IMR-90 (cell line): ENCODE measurements at regions not wholly inside any gene's neighbourhood (a gene's known extent, or its start where the extent isn't known, plus 50 kb on each side); places are given as distances from the start of the nearest gene placed in this dataset.

Experiments
- ATAC-seq: fragments of 200-7000 bp; cut with Tn5 transposase; 2 replicates; pipeline ENCODE4 v1.9.1; 2020; ENCODE audit warnings: low read depth, mild to moderate bottlenecking, moderate library complexity
- BruUV-seq: library from RNA; stranded (reverse); fragments of 400-500 nt; replicated peaks from 2 replicates; lab custom pipeline; 2021; lab: Mats Ljungman, UMichigan
- CTCF ChIA-PET: fragments of 300-600 bp; formaldehyde crosslinking; extraction: SDS; loops from one replicate; lab custom pipeline; 2021; ENCODE audit warnings: antibody characterized with exemption; lab: Yijun Ruan, JAX
- POLR2A ChIA-PET: fragments of 300-600 bp; sonication (Branson Sonifier 250); formaldehyde crosslinking; loops from one replicate; lab custom pipeline; 2022; ENCODE audit warnings: antibody characterized with exemption; ENCODE audit not compliant: unreplicated experiment; lab: Charles Lee
- DNase-seq: peaks from one replicate; pipeline ENCODE4 v3.0.0; 2013
- H2AFZ ChIP-seq: replicated peaks from 2 replicates; pipeline ENCODE3; 2013; ENCODE audit warnings: low read length, mild to moderate bottlenecking; ENCODE audit not compliant: poor library complexity
- H2AK5ac ChIP-seq: 2 replicates; pipeline ENCODE4 v1.6.1; 2013; ENCODE audit warnings: low read depth, low read length, inconsistent platforms
- H2AK9ac ChIP-seq: replicated peaks from 2 replicates; pipeline ENCODE3; 2013; ENCODE audit warnings: mild to moderate bottlenecking, low read depth, low read length, moderate library complexity; ENCODE audit not compliant: poor library complexity
- H2BK120ac ChIP-seq: 2 replicates; pipeline ENCODE4 v1.6.1; 2013; ENCODE audit warnings: low read depth, low read length, inconsistent platforms
- H2BK15ac ChIP-seq: 3 replicates; pipeline ENCODE4 v1.6.1; 2013; ENCODE audit warnings: low read depth, low read length, inconsistent platforms
- H2BK20ac ChIP-seq: 2 replicates; pipeline ENCODE4 v1.6.1; 2013; ENCODE audit warnings: low read depth, mild to moderate bottlenecking, inconsistent platforms, low read length, moderate library complexity
- H2BK5ac ChIP-seq: 2 replicates; pipeline ENCODE4 v1.6.1; 2013; ENCODE audit warnings: mild to moderate bottlenecking, low read depth, low read length, inconsistent platforms; ENCODE audit not compliant: poor library complexity, severe bottlenecking
- H3K14ac ChIP-seq: replicated peaks from 2 replicates; pipeline ENCODE4 v1.6.1; 2013; ENCODE audit warnings: low read depth, low read length, inconsistent platforms
- H3K18ac ChIP-seq: 2 replicates; pipeline ENCODE4 v1.6.1; 2013; ENCODE audit warnings: low read depth, low read length, control low read depth
- H3K23ac ChIP-seq: 2 replicates; pipeline ENCODE4 v1.6.1; 2013; ENCODE audit warnings: low read depth, low read length, inconsistent platforms
- H3K27ac ChIP-seq: 2 replicates; pipeline ENCODE4 v1.5.1; 2013; ENCODE audit warnings: mild to moderate bottlenecking, control low read depth, low read length; ENCODE audit not compliant: insufficient read depth
- H3K27me3 ChIP-seq: 2 replicates; pipeline ENCODE4 v1.6.1; 2013; ENCODE audit warnings: low read length; ENCODE audit not compliant: control insufficient read depth, insufficient read depth
- H3K36me3 ChIP-seq: 2 replicates; pipeline ENCODE4 v1.6.1; 2013; ENCODE audit warnings: low read length, mixed read lengths; ENCODE audit not compliant: control insufficient read depth, insufficient read depth
- H3K4ac ChIP-seq: 2 replicates; pipeline ENCODE4 v1.6.1; 2013; ENCODE audit warnings: low read depth, low read length, inconsistent platforms
- H3K4me1 ChIP-seq: 2 replicates; pipeline ENCODE4 v1.6.1; 2013; ENCODE audit warnings: low read length, mixed read lengths; ENCODE audit not compliant: control insufficient read depth, insufficient read depth
- H3K4me2 ChIP-seq: 2 replicates; pipeline ENCODE4 v1.6.1; 2013; ENCODE audit warnings: low read depth, mild to moderate bottlenecking, control low read depth, low read length, moderate library complexity
- H3K4me3 ChIP-seq: 2 replicates; pipeline ENCODE4 v1.5.1; 2013; ENCODE audit warnings: low read depth, mild to moderate bottlenecking, control low read depth, low read length, moderate library complexity; ENCODE audit not compliant: insufficient read depth
- H3K56ac ChIP-seq: 2 replicates; pipeline ENCODE4 v1.6.1; 2013; ENCODE audit warnings: low read length, inconsistent platforms; ENCODE audit not compliant: insufficient read depth; ENCODE audit errors: extremely low read depth
- H3K79me1 ChIP-seq, 2 experiments: 2 replicates each; pipeline ENCODE4 v1.6.1; 2013; ENCODE audit warnings: low read length in 2 of 2, inconsistent platforms in 1 of 2, low read depth in 1 of 2
- H3K9ac ChIP-seq: 2 replicates; pipeline ENCODE4 v1.6.1; 2013; ENCODE audit warnings: low read depth, low read length, control low read depth
- H3K9me1 ChIP-seq: 2 replicates; pipeline ENCODE4 v1.6.1; 2013; ENCODE audit warnings: low read length, inconsistent platforms; ENCODE audit not compliant: insufficient read depth
- H3K9me3 ChIP-seq: 2 replicates; pipeline ENCODE4 v1.6.1; 2013; ENCODE audit warnings: low read length; ENCODE audit not compliant: control insufficient read depth, insufficient read depth
- H4K20me1 ChIP-seq: 2 replicates; pipeline ENCODE4 v1.6.1; 2013; ENCODE audit warnings: low read length, inconsistent platforms; ENCODE audit not compliant: insufficient read depth
- H4K5ac ChIP-seq: 2 replicates; pipeline ENCODE4 v1.6.1; 2013; ENCODE audit warnings: mild to moderate bottlenecking, low read depth, low read length, control low read depth
- H4K8ac ChIP-seq, 2 experiments: 2 replicates each; pipeline ENCODE4 v1.6.1; 2013; ENCODE audit warnings: low read depth in 2 of 2, low read length in 2 of 2, control low read depth in 1 of 2, inconsistent platforms in 1 of 2
- H4K91ac ChIP-seq: 2 replicates; pipeline ENCODE4 v1.6.1; 2013; ENCODE audit warnings: low read depth, low read length, inconsistent platforms; ENCODE audit not compliant: insufficient read depth
- BHLHE40 ChIP-seq: fragments of 150-350 bp; IDR thresholded peaks from 2 replicates; pipeline ENCODE4 v1.6.1; 2016; ENCODE audit warnings: mild to moderate bottlenecking, low read depth, low read length
- CEBPB ChIP-seq: IDR thresholded peaks from 2 replicates; pipeline ENCODE4 v1.6.1; 2012; ENCODE audit warnings: low read depth, low read length, improper control_type of control experiment
- CHD1 ChIP-seq: IDR thresholded peaks from 2 replicates; pipeline ENCODE4 v1.6.1; 2012; ENCODE audit warnings: low read depth, low read length, improper control_type of control experiment
- FOS ChIP-seq: fragments of 150-350 bp; IDR thresholded peaks from 2 replicates; pipeline ENCODE4 v1.6.1; 2016; ENCODE audit warnings: low read depth, low read length
- MAFK ChIP-seq: IDR thresholded peaks from 2 replicates; pipeline ENCODE4 v1.6.1; 2012; ENCODE audit warnings: low read depth, low read length, improper control_type of control experiment
- MAZ ChIP-seq: IDR thresholded peaks from 2 replicates; pipeline ENCODE4 v1.6.1; 2012; ENCODE audit warnings: low read depth, mild to moderate bottlenecking, low read length, improper control_type of control experiment, moderate library complexity, borderline replicate concordance
- MXI1 ChIP-seq: IDR thresholded peaks from 2 replicates; pipeline ENCODE4 v1.6.1; 2012; ENCODE audit warnings: low read depth, mild to moderate bottlenecking, low read length, moderate library complexity, borderline replicate concordance
- NFE2L2 ChIP-seq: fragments of 150-350 bp; IDR thresholded peaks from 2 replicates; pipeline ENCODE4 v1.6.1; 2016; ENCODE audit warnings: low read depth, mild to moderate bottlenecking, low read length
- POLR2A ChIP-seq: IDR thresholded peaks from 2 replicates; pipeline ENCODE4 v1.6.1; 2012; ENCODE audit warnings: mild to moderate bottlenecking, low read depth, low read length
- RAD21 ChIP-seq: IDR thresholded peaks from 2 replicates; pipeline ENCODE4 v1.6.1; 2012; ENCODE audit warnings: low read length, improper control_type of control experiment
- RCOR1 ChIP-seq: IDR thresholded peaks from 2 replicates; pipeline ENCODE4 v1.6.1; 2012; ENCODE audit warnings: mild to moderate bottlenecking, low read length, improper control_type of control experiment; ENCODE audit not compliant: insufficient replicate concordance
- RFX5 ChIP-seq: IDR thresholded peaks from 2 replicates; pipeline ENCODE4 v1.8.0; 2012; ENCODE audit warnings: low read depth, mild to moderate bottlenecking, low read length, moderate library complexity
- SMC3 ChIP-seq: fragments of 150-350 bp; IDR thresholded peaks from 2 replicates; pipeline ENCODE4 v1.6.1; 2016; ENCODE audit warnings: low read depth, mild to moderate bottlenecking, antibody characterized with exemption, low read length, moderate library complexity
- USF2 ChIP-seq: fragments of 150-350 bp; IDR thresholded peaks from 2 replicates; pipeline ENCODE4 v1.6.1; 2017; ENCODE audit warnings: mild to moderate bottlenecking, antibody characterized with exemption, low read length, low read depth
- WGBS, 2 experiments: methylation state at CpG; one replicate each; pipeline versions ENCODE4 v1.1.5 to v1.1.7; 2013; ENCODE audit warnings: missing lambda C conversion rate in 2 of 2; ENCODE audit not compliant: insufficient read length in 1 of 2; ENCODE audit errors: extremely low coverage in 2 of 2; 5-methylcytosine and 5-hydroxymethylcytosine counted together
- dilution Hi-C: fragments of 300-500 bp; cut with HindIII; formaldehyde crosslinking; loops from one replicate; pipeline ENCODE4 v1.14.3; 2018; ENCODE audit warnings: low sequenced_read_pairs; ENCODE audit not compliant: unreplicated experiment
- in situ Hi-C: fragments of 300-500 bp; cut with MboI; formaldehyde crosslinking; loops from 3 replicates; pipeline ENCODE4 v1.14.3; 2019; ENCODE audit warnings: low sequenced_read_pairs, inconsistent platforms, mixed read lengths
- intact Hi-C: fragments of 100-400 bp; cut with micrococcal nuclease; formaldehyde crosslinking; loops from 2 replicates; pipeline ENCODE4 v1.10.0; 2022
- TF ChIP-seq, protein P1 (sequence below): fragments of 150-350 bp; IDR thresholded peaks from 2 replicates; pipeline ENCODE4 v1.6.1; 2016; ENCODE audit warnings: low read depth, mild to moderate bottlenecking, low read length, moderate library complexity, borderline replicate concordance

DNA sequence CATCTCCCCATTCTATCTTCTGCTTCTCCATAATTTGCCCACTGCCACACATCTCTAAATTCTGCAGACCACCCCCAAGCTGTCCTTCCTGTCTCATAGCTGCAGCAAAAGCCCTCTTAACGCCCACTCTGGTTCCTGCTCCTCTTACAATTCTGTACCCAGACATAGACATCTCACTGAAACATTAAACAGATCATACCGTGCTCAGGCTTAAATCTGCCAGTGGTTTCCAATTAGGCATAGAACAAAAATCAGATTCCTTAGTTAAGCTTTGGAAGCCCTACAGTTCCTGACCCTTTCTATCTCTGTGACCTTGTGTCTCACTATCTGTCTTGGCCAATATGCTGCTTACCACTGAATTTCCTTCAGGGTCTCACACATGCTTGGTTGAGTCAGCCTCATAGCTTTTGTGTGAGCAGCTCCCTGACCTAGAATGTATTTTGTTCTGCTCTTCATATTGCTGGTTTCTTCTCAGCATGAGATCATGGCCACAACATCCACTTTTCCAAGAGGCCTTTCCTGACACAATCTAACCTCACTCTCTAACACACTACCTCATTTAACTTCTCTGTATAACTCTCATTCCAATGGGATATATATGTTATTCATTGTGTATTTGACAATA, 749.7 kb downstream of the MAFB start:
- Histone ChIP-seq H2BK20ac (no peak overlapping the region), H4K91ac (no peak overlapping the region), H3K36me3 (no peaks in the 10 kb centered on the region), H4K8ac (no peak overlapping the region), H3K27me3 (no peaks in the 10 kb centered on the region), H3K27ac (no peak overlapping the region), H2AK5ac (no peak overlapping the region), H2AFZ (no peak overlapping the region), H2BK15ac (no peak overlapping the region), H3K4me3 (no peak overlapping the region), H3K9me1 (no peaks in the 10 kb centered on the region), H3K9ac (no peak overlapping the region), H2BK120ac (no peak overlapping the region), H2BK5ac (no peak overlapping the region), H3K23ac (no peak overlapping the region), H3K9me3 (no peaks in the 10 kb centered on the region), H3K4ac (no peak overlapping the region), H3K18ac (no peak overlapping the region), H3K79me1 (no peaks in the 10 kb centered on the region), H4K5ac (no peak overlapping the region), H3K14ac (no peak overlapping the region), H3K4me2 (no peak overlapping the region), H4K20me1 (no peaks in the 10 kb centered on the region), H2AK9ac (no peak overlapping the region), H3K56ac (no peak overlapping the region), H3K4me1 (no peaks in the 10 kb centered on the region)
- no peak for DNase-seq
- WGBS, 2 experiments: no CpG with 5 or more reads among the region's 2 CpGs
- dilution Hi-C loops (no loop called here), intact Hi-C loops (no loop called here), in situ Hi-C loops (no loop called here)
- no peak for TF ChIP-seq FOS
- TF ChIP-seq RFX5: no peak
- no peak for TF ChIP-seq MAFK
- no peak for TF ChIP-seq SMC3
- TF ChIP-seq MXI1: no peak
- no peak for TF ChIP-seq RCOR1
- TF ChIP-seq BHLHE40: no peak
- no peak for TF ChIP-seq MAZ
- TF ChIP-seq CHD1: no peak
- TF ChIP-seq, protein P1, sequence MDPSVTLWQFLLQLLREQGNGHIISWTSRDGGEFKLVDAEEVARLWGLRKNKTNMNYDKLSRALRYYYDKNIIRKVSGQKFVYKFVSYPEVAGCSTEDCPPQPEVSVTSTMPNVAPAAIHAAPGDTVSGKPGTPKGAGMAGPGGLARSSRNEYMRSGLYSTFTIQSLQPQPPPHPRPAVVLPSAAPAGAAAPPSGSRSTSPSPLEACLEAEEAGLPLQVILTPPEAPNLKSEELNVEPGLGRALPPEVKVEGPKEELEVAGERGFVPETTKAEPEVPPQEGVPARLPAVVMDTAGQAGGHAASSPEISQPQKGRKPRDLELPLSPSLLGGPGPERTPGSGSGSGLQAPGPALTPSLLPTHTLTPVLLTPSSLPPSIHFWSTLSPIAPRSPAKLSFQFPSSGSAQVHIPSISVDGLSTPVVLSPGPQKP: no peak
- TF ChIP-seq RAD21: no peak
- no peak for TF ChIP-seq USF2
- TF ChIP-seq CEBPB: no peak
- TF ChIP-seq POLR2A: no peak
- no peak for TF ChIP-seq NFE2L2
- no peak for ATAC-seq
- CTCF ChIA-PET: no interaction called here
- BruUV-seq: no TSS peak
- POLR2A ChIA-PET: no interaction called here
